OCI-LY1 (cell line): ENCODE measurements at regions not wholly inside any gene's neighbourhood (a gene's known extent, or its start where the extent isn't known, plus 50 kb on each side); places are given as distances from the start of the nearest gene placed in this dataset.

Experiments
- H2AFZ ChIP-seq: fragments of 200-600 bp; sonication (generic), shearing (Covaris generic); 2 replicates; pipeline ENCODE4 v1.6.0; 2014; ENCODE audit warnings: antibody characterized with exemption, mild to moderate bottlenecking, low read length
- H3F3A ChIP-seq: fragments of 200-600 bp; sonication (generic), shearing (Covaris generic); 2 replicates; pipeline ENCODE4 v1.6.0; 2014; ENCODE audit warnings: mild to moderate bottlenecking, antibody characterized with exemption, low read length, moderate library complexity; ENCODE audit not compliant: insufficient read depth
- H3K27ac ChIP-seq: fragments of 200-600 bp; sonication (generic); 2 replicates; pipeline ENCODE4 v1.5.1; 2014; ENCODE audit warnings: low read length, mixed run types, mild to moderate bottlenecking, low read depth; ENCODE audit not compliant: poor library complexity, severe bottlenecking
- H3K27me3 ChIP-seq: fragments of 200-600 bp; sonication (generic); 2 replicates; pipeline ENCODE4 v1.6.0; 2014; ENCODE audit warnings: antibody characterized with exemption, mild to moderate bottlenecking, low read length, moderate library complexity; ENCODE audit not compliant: insufficient read depth
- H3K36me3 ChIP-seq: fragments of 200-600 bp; sonication (generic); 2 replicates; pipeline ENCODE4 v1.6.1; 2014; ENCODE audit warnings: mild to moderate bottlenecking, antibody characterized with exemption, low read length, moderate library complexity, mixed read lengths; ENCODE audit not compliant: insufficient read depth
- H3K4me1 ChIP-seq: fragments of 200-600 bp; sonication (generic); 2 replicates; pipeline ENCODE4 v1.5.1; 2014; ENCODE audit warnings: mild to moderate bottlenecking, low read length, moderate library complexity; ENCODE audit not compliant: insufficient read depth, severe bottlenecking
- H3K4me2 ChIP-seq: fragments of 200-600 bp; sonication (generic), shearing (Covaris generic); 2 replicates; pipeline ENCODE4 v1.6.1; 2014; ENCODE audit warnings: low read length
- H3K4me3 ChIP-seq: fragments of 200-600 bp; sonication (generic); 2 replicates; pipeline ENCODE4 v1.5.1; 2014; ENCODE audit warnings: low read length, low read depth, mild to moderate bottlenecking, mixed read lengths; ENCODE audit not compliant: poor library complexity, severe bottlenecking
- H3K79me2 ChIP-seq: fragments of 200-600 bp; shearing (Covaris generic); 2 replicates; pipeline ENCODE4 v1.6.1; 2016; ENCODE audit warnings: mixed run types, low read length, mixed read lengths; ENCODE audit not compliant: insufficient read depth
- H3K9ac ChIP-seq: fragments of 200-600 bp; sonication (generic), shearing (Covaris generic); 2 replicates; pipeline ENCODE4 v1.6.1; 2014; ENCODE audit warnings: mild to moderate bottlenecking, low read length, mixed read lengths
- H3K9me2 ChIP-seq: fragments of 200-600 bp; sonication (generic), shearing (Covaris generic); 2 replicates; pipeline ENCODE4 v1.6.1; 2014; ENCODE audit warnings: low read depth, mild to moderate bottlenecking, low read length, mixed read lengths
- H3K9me3 ChIP-seq: fragments of 200-600 bp; shearing (Covaris generic); 2 replicates; pipeline ENCODE4 v1.6.1; 2014; ENCODE audit warnings: low read length, mixed read lengths
- H4K20me1 ChIP-seq: fragments of 200-600 bp; sonication (generic), shearing (Covaris generic); 2 replicates; pipeline ENCODE4 v1.6.0; 2016; ENCODE audit warnings: mild to moderate bottlenecking, low read length; ENCODE audit not compliant: insufficient read depth
- EZH2 ChIP-seq: fragments of 200-600 bp; sonication (generic), shearing (Covaris generic); IDR thresholded peaks from 2 replicates; pipeline ENCODE4 v1.8.0; 2017; ENCODE audit warnings: borderline replicate concordance, mixed run types, mild to moderate bottlenecking, antibody characterized with exemption, low read length, moderate library complexity, mixed read lengths
- TF ChIP-seq, protein P1 (sequence below): fragments of 200-600 bp; sonication (generic), shearing (Covaris generic); IDR thresholded peaks from 2 replicates; pipeline ENCODE4 v1.5.1; 2017; ENCODE audit warnings: mild to moderate bottlenecking, antibody characterized with exemption, low read length, moderate library complexity, mixed read lengths

DNA sequence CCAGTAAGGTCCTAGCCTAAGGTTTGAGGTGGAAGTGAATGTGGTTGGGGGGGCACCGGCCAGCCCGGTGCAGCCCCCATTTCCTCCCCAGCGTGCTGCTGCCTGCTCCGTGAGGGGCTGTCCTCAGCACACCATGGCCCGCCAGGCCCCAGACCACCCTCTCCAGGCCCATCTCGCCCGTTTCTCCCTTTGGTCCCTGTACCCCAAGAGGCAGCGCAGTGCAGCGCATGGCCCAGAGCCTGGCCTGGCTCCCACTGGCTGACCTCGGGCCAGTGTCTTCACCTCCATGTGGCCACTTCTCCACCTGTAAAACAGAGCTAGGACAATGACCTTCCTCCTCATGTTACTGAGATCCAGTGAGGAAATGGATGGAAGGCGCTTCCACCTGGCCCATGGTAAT is 170.0 kb upstream of the GSE1 start:
- no peak overlapping the region for H2AFZ ChIP-seq
- no peak overlapping the region for H3K9ac ChIP-seq
- H3K27me3 ChIP-seq = peaks cover 10% of the 10 kb centered on the region; the same call in 1 of the 2 replicates
- peaks cover 5% of the 10 kb centered on the region; the same call in 1 of the 2 replicates for H3F3A ChIP-seq
- H3K36me3 ChIP-seq = no peaks in the 10 kb centered on the region
- H3K4me2 ChIP-seq = no peak overlapping the region
- no peaks in the 10 kb centered on the region for H3K79me2 ChIP-seq
- no peak overlapping the region for H3K27ac ChIP-seq
- peaks cover 41% of the 10 kb centered on the region for H3K4me1 ChIP-seq
- TF ChIP-seq, protein P1, sequence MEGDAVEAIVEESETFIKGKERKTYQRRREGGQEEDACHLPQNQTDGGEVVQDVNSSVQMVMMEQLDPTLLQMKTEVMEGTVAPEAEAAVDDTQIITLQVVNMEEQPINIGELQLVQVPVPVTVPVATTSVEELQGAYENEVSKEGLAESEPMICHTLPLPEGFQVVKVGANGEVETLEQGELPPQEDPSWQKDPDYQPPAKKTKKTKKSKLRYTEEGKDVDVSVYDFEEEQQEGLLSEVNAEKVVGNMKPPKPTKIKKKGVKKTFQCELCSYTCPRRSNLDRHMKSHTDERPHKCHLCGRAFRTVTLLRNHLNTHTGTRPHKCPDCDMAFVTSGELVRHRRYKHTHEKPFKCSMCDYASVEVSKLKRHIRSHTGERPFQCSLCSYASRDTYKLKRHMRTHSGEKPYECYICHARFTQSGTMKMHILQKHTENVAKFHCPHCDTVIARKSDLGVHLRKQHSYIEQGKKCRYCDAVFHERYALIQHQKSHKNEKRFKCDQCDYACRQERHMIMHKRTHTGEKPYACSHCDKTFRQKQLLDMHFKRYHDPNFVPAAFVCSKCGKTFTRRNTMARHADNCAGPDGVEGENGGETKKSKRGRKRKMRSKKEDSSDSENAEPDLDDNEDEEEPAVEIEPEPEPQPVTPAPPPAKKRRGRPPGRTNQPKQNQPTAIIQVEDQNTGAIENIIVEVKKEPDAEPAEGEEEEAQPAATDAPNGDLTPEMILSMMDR = no peak
- TF ChIP-seq EZH2 = no peak
- H4K20me1 ChIP-seq = no peaks in the 10 kb centered on the region
- no peak overlapping the region for H3K4me3 ChIP-seq
- H3K9me2 ChIP-seq = no peaks in the 10 kb centered on the region
- no peaks in the 10 kb centered on the region for H3K9me3 ChIP-seq

DNA sequence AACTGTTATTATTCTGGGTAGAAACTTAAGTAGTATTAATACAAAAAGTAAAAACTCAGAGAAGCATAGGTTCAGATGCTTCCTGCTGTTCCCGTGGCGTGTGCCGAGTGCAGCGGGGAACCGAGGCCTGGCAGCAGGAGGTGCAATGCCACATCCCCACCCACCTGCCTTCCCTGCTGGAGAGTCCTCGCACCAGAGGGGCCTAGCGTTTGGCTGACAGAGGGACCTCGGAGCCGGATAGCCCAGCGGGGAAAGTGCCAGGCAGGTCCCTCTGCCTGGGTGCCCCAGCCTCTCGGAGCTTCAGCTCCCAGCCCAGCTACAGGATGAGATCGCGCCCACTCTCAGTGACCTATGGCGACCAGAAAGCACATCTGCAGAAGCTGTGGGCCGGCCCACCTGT is 169.6 kb upstream of the GSE1 start:
- no peak overlapping the region for H3K27ac ChIP-seq
- no peaks in the 10 kb centered on the region for H3K9me2 ChIP-seq
- H3K4me1 ChIP-seq = peaks cover 45% of the 10 kb centered on the region
- no peak overlapping the region for H3K4me3 ChIP-seq
- no peak for TF ChIP-seq EZH2
- TF ChIP-seq, protein P1 = no peak
- no peaks in the 10 kb centered on the region for H4K20me1 ChIP-seq
- H3K9ac ChIP-seq = no peak overlapping the region
- H3K36me3 ChIP-seq = no peaks in the 10 kb centered on the region
- H3K27me3 ChIP-seq = peaks cover 10% of the 10 kb centered on the region; the same call in 1 of the 2 replicates
- H3F3A ChIP-seq = peaks cover 5% of the 10 kb centered on the region; the same call in 1 of the 2 replicates
- H3K9me3 ChIP-seq = no peaks in the 10 kb centered on the region
- no peak overlapping the region for H2AFZ ChIP-seq
- no peak overlapping the region for H3K4me2 ChIP-seq
- no peaks in the 10 kb centered on the region for H3K79me2 ChIP-seq

DNA sequence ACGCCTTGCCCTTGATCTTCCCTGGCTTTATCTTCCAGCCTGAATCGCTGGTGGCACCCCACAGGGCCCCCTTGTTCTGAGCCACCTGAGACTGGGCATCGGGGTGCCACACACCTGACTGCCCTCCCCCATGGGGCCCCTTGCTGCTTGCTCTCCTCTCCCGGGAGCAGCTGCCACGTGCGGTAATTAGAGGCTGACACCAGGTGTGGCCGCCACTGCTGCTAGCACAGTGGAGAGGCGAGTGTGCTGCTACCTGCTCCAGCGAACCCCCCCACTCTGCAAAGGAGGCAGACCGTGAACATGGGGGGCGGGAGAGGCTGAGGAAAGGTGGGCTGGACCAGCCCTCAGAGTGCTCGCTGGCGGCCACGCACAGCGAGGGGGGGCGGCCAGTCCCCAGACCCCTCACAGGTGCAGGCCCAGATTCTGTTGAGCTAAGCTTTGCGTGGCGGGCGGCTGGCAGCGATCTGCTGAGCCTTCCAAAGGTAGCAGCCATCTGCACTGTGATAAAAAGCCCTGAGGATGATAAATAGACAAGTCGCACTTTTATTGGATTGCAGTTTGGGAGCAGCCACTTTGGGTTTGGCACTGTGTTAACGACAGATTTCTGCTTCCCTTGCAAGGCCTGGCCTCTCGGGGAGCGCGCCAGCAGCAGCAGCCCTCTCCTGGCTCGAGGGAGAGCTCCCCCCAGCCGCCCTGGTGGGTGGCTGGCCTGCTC is 167.9 kb upstream of the GSE1 start:
- H3K27ac ChIP-seq = peak overlapping the region; percentile 98
- H3F3A ChIP-seq = peaks cover 5% of the 10 kb centered on the region; the same call in 1 of the 2 replicates
- H3K9ac ChIP-seq = peak overlapping the region; percentile 45; the same call in 1 of the 2 replicates
- H3K9me3 ChIP-seq = no peaks in the 10 kb centered on the region
- H3K9me2 ChIP-seq = no peaks in the 10 kb centered on the region
- TF ChIP-seq, protein P1 = peak; percentile 33; the same call in 1 of the 2 replicates
- no peak for TF ChIP-seq EZH2
- H3K27me3 ChIP-seq = 0 out of 2 replicates have a peak, but pooled peaks cover 2% of the 10 kb centered on the region
- H2AFZ ChIP-seq = no peak overlapping the region
- H3K36me3 ChIP-seq = no peaks in the 10 kb centered on the region
- H3K4me3 ChIP-seq = peak overlapping the region; percentile 5
- no peaks in the 10 kb centered on the region for H4K20me1 ChIP-seq
- peaks cover 61% of the 10 kb centered on the region for H3K4me1 ChIP-seq
- peak overlapping the region; percentile 40 for H3K4me2 ChIP-seq
- H3K79me2 ChIP-seq = no peaks in the 10 kb centered on the region
